Body of pancreas (tissue), 4 donors: ENCODE measurements at regions not wholly inside any gene's neighbourhood (a gene's known extent, or its start where the extent isn't known, plus 50 kb on each side); places are given as distances from the start of the nearest gene placed in this dataset.

Experiments
- ATAC-seq: fragments of 150-250 bp; one replicate; pipeline ENCODE4 v1.9.1; 2016
- DNase-seq, 4 donors: peaks; one replicate each; pipeline ENCODE4 v3.0.0-alpha.2; 2019
- H3K27ac ChIP-seq, 4 donors: fragments of 200-600 bp; sonication (generic); 1 replicate in 3 of 4; 2 replicates in 1 of 4; pipeline versions ENCODE4 v1.5.1 to v1.6.1; 2016 to 2019; ENCODE audit warnings: mild to moderate bottlenecking in 1 of 4, mixed read lengths in 1 of 4, moderate library complexity in 1 of 4
- H3K27me3 ChIP-seq, 2 donors: fragments of 200-600 bp; sonication (generic); one replicate each; pipeline ENCODE4 v1.6.0; 2016; ENCODE audit warnings: mild to moderate bottlenecking in 1 of 2
- H3K36me3 ChIP-seq, 2 donors: fragments of 200-600 bp; sonication (generic); replicated peaks in 1 of 2; 2 replicates each; pipeline ENCODE4 v1.5.1; 2016; ENCODE audit warnings: low read depth in 2 of 2; ENCODE audit not compliant: insufficient read depth in 1 of 2
- H3K4me1 ChIP-seq: fragments of 200-600 bp; sonication (generic); one replicate; pipeline ENCODE4 v1.6.0; 2016
- H3K4me3 ChIP-seq, 2 donors: fragments of 200-600 bp; sonication (generic); 1 replicate in 1 of 2; 2 replicates in 1 of 2; pipeline ENCODE4 v1.5.1; 2016 to 2019
- H3K9me3 ChIP-seq, 3 donors: fragments of 200-600 bp; sonication (generic); 1 replicate in 2 of 3; 2 replicates in 1 of 3; pipeline ENCODE4 v1.5.1; 2016
- CTCF ChIP-seq, 7 experiments: fragments of 450-650 bp in 4 of 7; fragments of 200-600 bp in 3 of 7; sonication (generic) in 3 of 7; IDR thresholded peaks; one replicate each; pipeline ENCODE4 v1.5.1; 2016 to 2019; ENCODE audit warnings: antibody characterized with exemption in 7 of 7
- POLR2A ChIP-seq, 3 donors: fragments of 450-650 bp; IDR thresholded peaks; one replicate each; pipeline ENCODE4 v1.6.1; 2016; ENCODE audit warnings: antibody characterized with exemption in 3 of 3, mild to moderate bottlenecking in 2 of 3
- WGBS, 2 donors: methylation state at CpG; one replicate each; pipeline ENCODE4 v1.1.5; 2017; 5-methylcytosine and 5-hydroxymethylcytosine counted together
- intact Hi-C: fragments of 100-400 bp; cut with DNase I; formaldehyde crosslinking; loops from one replicate; pipeline ENCODE4 v1.15.1; 2023

GRCh38 chr6:9346923-9347322 lies 911.6 kb upstream of the SLC35B3 start:
- no peak overlapping the region for H3K4me3 ChIP-seq
- no peaks in the 10 kb centered on the region for H3K36me3 ChIP-seq
- no peaks in the 10 kb centered on the region for H3K27me3 ChIP-seq
- intact Hi-C loops = no loop called here
- H3K9me3 ChIP-seq = no peaks in the 10 kb centered on the region
- TF ChIP-seq CTCF (IDR thresholded peaks at IDR 0.05) = no peak
- no peak for TF ChIP-seq POLR2A (IDR thresholded peaks at IDR 0.05)
- H3K4me1 ChIP-seq = no peaks in the 10 kb centered on the region
- no peak overlapping the region for H3K27ac ChIP-seq
- ATAC-seq (no peak), DNase-seq (no peak)
- 72 to 75% methylated on average over 2 of the region's 2 CpGs for WGBS, 2 donors

- Histone ChIP-seq H3K27me3 (no peaks in the 10 kb centered on the region), H3K9me3 (no peaks in the 10 kb centered on the region), H3K27ac (no peak overlapping the region), H3K4me3 (no peak overlapping the region), H3K4me1 (no peaks in the 10 kb centered on the region), H3K36me3 (no peaks in the 10 kb centered on the region)
- intact Hi-C loops = no loop called here
- DNase-seq = no peak
- WGBS, 2 donors = 76 to 78% methylated on average over 10 of the region's 10 CpGs
- ATAC-seq = no peak
- TF ChIP-seq POLR2A (IDR thresholded peaks at IDR 0.05) = no peak
- TF ChIP-seq CTCF (IDR thresholded peaks at IDR 0.05) = no peak
These were observed 900.1 kb upstream of the SLC35B3 start for GRCh38 chr6:9335431-9335830.

- intact Hi-C loops = no loop called here
- TF ChIP-seq CTCF (IDR thresholded peaks at IDR 0.05) (no peak), POLR2A (IDR thresholded peaks at IDR 0.05) (no peak)
- Histone ChIP-seq H3K4me3 (no peak overlapping the region), H3K36me3 (no peaks in the 10 kb centered on the region), H3K27ac (no peak overlapping the region), H3K27me3 (no peaks in the 10 kb centered on the region), H3K9me3 (no peaks in the 10 kb centered on the region), H3K4me1 (no peaks in the 10 kb centered on the region)
- ATAC-seq (no peak), DNase-seq (no peak)
- 27 to 29% methylated on average over 3 of the region's 3 CpGs for WGBS, 2 donors
These were observed 899.6 kb upstream of the SLC35B3 start for GRCh38 chr6:9334979-9335378.

- Histone ChIP-seq H3K9me3 (no peaks in the 10 kb centered on the region), H3K4me1 (no peaks in the 10 kb centered on the region), H3K27ac (no peak overlapping the region), H3K36me3 (no peaks in the 10 kb centered on the region), H3K4me3 (no peak overlapping the region), H3K27me3 (no peaks in the 10 kb centered on the region)
- DNase-seq (no peak), ATAC-seq (no peak)
- no peak for TF ChIP-seq POLR2A (IDR thresholded peaks at IDR 0.05)
- no peak for TF ChIP-seq CTCF (IDR thresholded peaks at IDR 0.05)
- 66 to 83% methylated on average over 2 of the region's 2 CpGs for WGBS, 2 donors
- intact Hi-C loops = no loop called here
These were observed 897.0 kb upstream of the SLC35B3 start for GRCh38 chr6:9332241-9332780.

GRCh38 chr6:9316831-9317230 lies 881.5 kb upstream of the SLC35B3 start:
- TF ChIP-seq CTCF (IDR thresholded peaks at IDR 0.05) = no peak
- 73 to 83% methylated on average over 3 of the region's 3 CpGs for WGBS, 2 donors
- intact Hi-C loops = no loop called here
- H3K9me3 ChIP-seq = no peaks in the 10 kb centered on the region
- no peaks in the 10 kb centered on the region for H3K4me1 ChIP-seq
- no peak overlapping the region for H3K27ac ChIP-seq
- no peaks in the 10 kb centered on the region for H3K36me3 ChIP-seq
- DNase-seq = no peak
- H3K27me3 ChIP-seq = no peaks in the 10 kb centered on the region
- ATAC-seq = no peak
- no peak overlapping the region for H3K4me3 ChIP-seq
